RKO (cell line): ENCODE measurements at regions not wholly inside any gene's neighbourhood (a gene's known extent, or its start where the extent isn't known, plus 50 kb on each side); places are given as distances from the start of the nearest gene placed in this dataset.
"Not testable (repeated sequence)": the region's sequence is repeated elsewhere in the genome, so short reads cannot be mapped to it uniquely, and the experiment has no call there.

Source experiments
- DNase-seq: peaks from one replicate; pipeline ENCODE4 v3.0.0-alpha.2; 2016; ENCODE audit warnings: low spot score

- no peak for DNase-seq
Measured at GRCh38 chr20:4352348-4352747, 103.3 kb upstream of the ADRA1D start.

- DNase-seq: no peak
Measured at GRCh38 chr20:4350096-4350495, 101.0 kb upstream of the ADRA1D start.

GRCh38 chr20:4344670-4345069 lies 95.6 kb upstream of the ADRA1D start:
- no peak for DNase-seq

DNA sequence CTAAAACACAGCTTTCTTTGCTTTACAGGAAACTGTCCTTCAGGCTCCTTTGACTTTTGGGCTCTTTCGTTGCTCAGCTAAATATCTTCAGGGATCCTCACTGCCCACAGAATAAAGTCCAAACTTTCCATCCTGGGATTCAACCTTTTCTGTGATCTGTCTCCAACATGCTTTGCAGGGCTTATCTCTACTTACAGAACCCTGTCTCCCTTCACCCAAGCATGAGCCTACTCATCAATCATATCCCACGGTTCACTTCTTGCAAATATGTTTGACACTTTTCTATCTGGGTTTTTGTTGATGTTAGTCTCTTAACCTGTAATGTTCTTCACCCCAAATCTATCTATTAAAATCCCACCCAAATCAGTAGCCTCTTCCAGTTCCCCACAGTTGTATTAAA lies 93.5 kb upstream of the ADRA1D start:
- no peak for DNase-seq

- no peak for DNase-seq
Measured at GRCh38 chr20:4341804-4342485, 92.9 kb upstream of the ADRA1D start.

DNA sequence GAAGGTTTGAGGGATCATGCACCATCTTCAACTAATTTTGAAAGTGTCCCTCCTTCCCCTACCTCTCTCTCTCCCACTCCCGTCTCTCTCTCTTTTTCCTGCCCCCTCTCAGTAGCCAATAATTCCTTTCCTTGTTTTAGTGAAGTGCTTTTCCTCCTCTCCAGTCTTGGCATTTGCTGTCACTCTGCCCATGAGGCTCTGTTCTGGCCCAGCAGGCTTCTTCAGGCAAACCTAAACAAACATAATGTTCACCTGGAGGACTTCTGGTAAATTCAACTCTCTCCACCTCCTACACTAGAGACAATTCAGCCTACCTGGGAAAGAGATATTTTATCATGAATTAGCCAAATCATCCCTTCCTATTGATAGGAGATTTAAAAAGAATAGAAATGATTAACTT lies 86.6 kb upstream of the ADRA1D start:
- DNase-seq: no peak

GRCh38 chr20:4332121-4332860 lies 83.2 kb upstream of the ADRA1D start:
- DNase-seq: no peak

DNA sequence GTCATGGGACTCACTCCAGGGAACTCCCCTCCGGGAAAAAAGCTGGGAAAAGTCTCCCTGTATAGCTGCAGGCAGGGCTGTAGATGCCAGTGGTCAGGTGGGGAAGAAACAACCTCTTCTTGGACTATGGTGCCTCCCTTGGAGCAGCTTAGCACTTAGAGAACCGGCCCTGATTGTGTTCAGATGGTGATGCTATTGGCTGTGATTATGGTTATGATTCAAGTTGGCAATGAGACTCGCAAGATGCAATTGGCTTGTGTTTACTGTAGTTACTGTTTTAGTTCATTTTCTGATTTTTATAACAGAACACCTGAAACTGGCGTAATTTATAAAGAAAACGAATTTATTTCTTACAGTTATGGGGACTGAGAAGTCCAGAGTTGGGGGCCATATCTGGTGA lies 80.9 kb upstream of the ADRA1D start:
- DNase-seq: no peak

- DNase-seq: no peak
Measured at GRCh38 chr20:4329232-4329631, 80.1 kb upstream of the ADRA1D start.

DNA sequence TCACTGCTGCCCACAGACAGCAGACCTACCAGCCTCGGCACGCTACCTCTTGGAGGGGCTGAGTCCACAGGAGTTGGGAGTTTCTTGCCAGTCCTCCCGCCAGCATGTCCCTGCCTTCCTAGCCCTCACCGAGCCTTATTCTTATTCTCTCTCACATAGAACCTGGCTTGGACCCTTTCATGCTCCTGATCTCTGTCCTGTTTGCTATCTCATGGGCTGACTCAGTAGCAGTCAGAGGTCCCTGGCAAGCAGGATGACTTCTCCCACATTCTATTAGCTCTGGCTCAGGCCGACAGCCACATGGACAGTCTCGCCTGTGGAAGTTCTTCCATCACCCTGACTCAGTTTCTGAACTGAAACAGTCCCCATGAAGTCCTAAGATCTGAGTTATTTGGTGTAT lies 79.5 kb upstream of the ADRA1D start:
- no peak for DNase-seq

DNA sequence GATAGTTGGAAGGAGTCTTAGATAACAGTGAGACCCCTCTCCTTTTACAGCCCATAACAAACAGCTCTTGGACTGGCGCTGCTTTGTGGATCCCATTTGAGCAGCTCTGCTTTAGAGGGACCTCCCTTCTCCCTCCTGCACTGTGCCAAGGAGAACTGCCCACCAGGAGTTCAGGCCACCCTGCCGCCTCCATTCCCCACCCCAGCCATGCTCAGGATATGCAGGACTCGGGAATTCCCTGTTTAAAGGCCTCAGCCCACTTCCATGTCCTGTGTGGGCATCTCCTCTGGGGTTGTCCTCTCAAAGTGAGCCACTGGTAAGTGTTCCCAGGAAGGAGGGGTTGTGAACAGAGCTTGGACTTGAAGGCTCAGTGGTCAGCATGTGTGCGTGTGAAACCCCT lies 78.9 kb upstream of the ADRA1D start:
- no peak for DNase-seq

- peak; percentile 26 for DNase-seq
Measured at GRCh38 chr20:4326195-4327065, 77.3 kb upstream of the ADRA1D start.

GRCh38 chr20:4325548-4326187 lies 76.6 kb upstream of the ADRA1D start:
- DNase-seq: no peak

GRCh38 chr20:4324611-4325243 lies 75.6 kb upstream of the ADRA1D start:
- DNase-seq: no peak

- DNase-seq: no peak
Measured at GRCh38 chr20:4322499-4322898, 73.4 kb upstream of the ADRA1D start.

GRCh38 chr20:4320291-4320690 lies 71.2 kb upstream of the ADRA1D start:
- no peak for DNase-seq

DNA sequence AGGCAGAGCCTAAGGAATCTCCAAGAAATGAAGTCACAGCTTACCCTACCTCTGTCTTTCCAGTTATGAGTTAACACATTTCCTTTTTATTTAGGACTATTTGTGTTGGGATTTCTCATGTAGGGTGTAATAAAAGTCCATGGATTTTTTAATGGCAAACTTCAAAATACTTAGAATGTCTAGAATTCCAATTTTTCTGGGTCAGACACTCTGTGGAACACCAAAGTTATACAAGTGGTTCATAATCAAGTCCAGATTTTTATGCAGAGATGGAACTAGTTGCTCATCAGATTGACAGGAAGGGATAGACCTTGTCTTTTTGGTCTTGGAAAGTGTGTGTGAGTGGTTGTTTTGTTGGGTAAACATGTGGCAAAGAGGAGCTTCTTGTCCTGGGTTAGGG lies 69.8 kb upstream of the ADRA1D start:
- no peak for DNase-seq

GRCh38 chr20:4310616-4311015 lies 61.5 kb upstream of the ADRA1D start:
- DNase-seq: not testable (repeated sequence)

- no peak for DNase-seq
Measured at GRCh38 chr20:4306206-4306605, 57.1 kb upstream of the ADRA1D start.

- DNase-seq: no peak
Measured at GRCh38 chr20:4305091-4305490, 56.0 kb upstream of the ADRA1D start.

DNA sequence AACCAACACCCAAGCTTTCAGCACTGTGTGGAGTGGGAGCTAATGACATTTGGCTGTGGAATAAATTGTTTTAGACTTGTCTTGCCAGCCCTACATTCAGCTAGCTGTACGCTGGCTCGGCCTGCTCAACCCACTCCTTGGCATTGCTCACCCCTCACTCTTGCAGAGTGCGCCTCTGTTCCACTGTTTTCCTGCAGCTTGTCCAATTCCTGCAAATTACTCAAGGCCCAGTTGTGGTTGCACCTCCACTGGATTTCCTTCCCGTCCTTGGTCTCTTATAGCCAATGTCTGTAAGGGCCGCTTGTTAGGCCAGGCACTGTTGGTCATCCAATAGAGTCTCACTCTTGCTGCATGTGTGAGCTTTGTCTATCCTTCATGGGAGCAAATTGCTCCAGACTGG lies 55.5 kb upstream of the ADRA1D start:
- DNase-seq: no peak

- no peak for DNase-seq
Measured at GRCh38 chr20:4303136-4303535, 54.0 kb upstream of the ADRA1D start.
